ENCODE measurements at regions not wholly inside any gene's neighbourhood (a gene's known extent, or its start where the extent isn't known, plus 50 kb on each side); places are given as distances from the start of the nearest gene placed in this dataset.

DNA sequence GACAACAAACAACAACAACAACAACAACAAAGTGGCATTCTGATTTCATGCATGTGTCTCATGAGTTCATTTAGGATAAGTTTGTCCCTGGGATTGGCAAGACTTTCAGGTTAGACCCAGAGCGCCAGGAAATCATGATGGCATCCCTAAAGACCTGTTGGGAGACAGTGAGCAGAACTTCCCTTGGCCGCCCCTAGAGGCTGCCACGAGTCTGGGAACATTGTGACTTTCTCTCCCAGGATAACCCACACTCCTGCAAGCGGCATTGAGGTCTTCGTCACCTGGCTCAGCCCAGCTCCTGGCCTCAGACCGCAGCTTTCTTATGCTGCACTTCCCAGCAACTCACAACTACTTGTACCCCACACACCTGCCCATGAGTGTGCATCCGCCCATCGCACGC, 80.5 kb upstream of the RNF32 start:
- TF ChIP-seq CTCF (IDR thresholded peaks at IDR 0.05): no peak
- no peak for TF ChIP-seq POLR2A (IDR thresholded peaks at IDR 0.05)
- no peak for TF ChIP-seq POLR2AphosphoS5 (IDR thresholded peaks at IDR 0.05)
- TF ChIP-seq EP300 (IDR thresholded peaks at IDR 0.05): no peak

All from suprapubic skin (tissue), 4 donors.